ENCODE measurements at regions not wholly inside any gene's neighbourhood (a gene's known extent, or its start where the extent isn't known, plus 50 kb on each side); places are given as distances from the start of the nearest gene placed in this dataset.
"Not testable (repeated sequence)": the region's sequence is repeated elsewhere in the genome, so short reads cannot be mapped to it uniquely, and the experiment has no call there.

DNA sequence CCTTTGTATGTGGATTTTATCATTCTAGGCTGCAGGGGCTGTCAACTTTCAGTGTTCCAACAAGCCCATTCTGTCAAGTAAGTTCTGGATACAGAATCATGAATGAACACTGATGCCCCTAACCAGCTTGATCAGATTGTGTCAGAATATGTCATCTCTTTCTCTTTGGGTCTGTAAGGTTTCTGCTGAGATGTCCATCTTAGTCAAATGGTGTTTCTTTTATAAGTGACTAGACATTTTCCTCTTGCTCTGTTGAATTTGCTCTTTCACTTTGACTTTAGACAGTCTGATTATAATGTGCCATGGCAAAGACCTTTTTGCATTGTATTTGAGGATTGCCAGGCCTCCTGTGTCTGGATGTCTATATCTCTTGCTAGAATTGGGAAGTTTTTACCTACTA lies 660.9 kb upstream of the CBLB start:
- DNase-seq (ENCODE audit: low read depth, low spot score): no peak

DNA sequence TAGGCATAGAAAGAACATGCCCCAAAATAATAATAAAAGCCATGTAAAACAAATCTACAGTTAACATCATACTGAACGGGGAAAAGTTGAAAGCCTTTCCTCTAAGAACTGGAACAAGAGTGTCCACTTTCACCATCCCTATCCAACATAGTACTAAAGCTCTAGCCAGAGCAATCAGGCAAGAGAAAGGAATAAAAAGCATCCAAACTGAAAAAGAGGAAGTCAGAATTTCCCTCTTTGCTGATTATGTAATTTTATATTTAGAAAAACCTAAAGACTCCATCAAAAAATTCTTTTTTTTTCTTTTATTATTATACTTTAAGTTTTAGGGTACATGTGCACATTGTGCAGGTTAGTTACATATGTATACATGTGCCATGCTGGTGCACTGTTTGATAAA lies 661.6 kb upstream of the CBLB start:
- DNase-seq (ENCODE audit: low read depth, low spot score): no peak

DNA sequence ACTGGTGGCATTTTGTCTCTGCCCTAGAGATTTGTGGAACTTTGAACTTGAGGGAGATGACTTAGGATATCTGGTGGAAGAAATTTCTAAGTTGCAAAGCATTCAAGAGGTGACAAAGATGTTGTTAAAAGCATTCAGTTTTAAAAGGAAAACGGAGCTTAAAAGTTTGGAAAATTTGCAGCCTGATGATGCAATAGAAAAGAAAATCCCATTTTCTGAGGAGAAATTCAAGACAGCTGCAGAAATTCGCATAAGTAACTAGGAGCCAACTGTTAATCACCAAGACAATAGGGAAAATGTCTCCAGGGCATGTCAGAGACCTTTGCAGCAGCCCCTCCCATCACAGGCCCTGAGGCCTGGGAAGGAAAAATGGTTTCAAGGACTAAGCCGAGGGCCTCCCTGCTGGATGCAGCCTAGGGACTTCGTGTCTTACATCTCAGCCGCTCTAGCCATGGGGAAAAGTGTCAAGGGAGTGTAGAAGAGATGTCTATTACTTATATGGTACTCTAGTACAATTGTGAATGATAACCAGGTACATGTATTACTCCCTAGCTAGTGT lies 663.0 kb upstream of the CBLB start:
- not testable (repeated sequence) for DNase-seq (ENCODE audit: low read depth, low spot score)

GRCh38 chr3:106533093-106533787 lies 664.4 kb upstream of the CBLB start:
- no peak for DNase-seq (ENCODE audit: low read depth, low spot score)

DNA sequence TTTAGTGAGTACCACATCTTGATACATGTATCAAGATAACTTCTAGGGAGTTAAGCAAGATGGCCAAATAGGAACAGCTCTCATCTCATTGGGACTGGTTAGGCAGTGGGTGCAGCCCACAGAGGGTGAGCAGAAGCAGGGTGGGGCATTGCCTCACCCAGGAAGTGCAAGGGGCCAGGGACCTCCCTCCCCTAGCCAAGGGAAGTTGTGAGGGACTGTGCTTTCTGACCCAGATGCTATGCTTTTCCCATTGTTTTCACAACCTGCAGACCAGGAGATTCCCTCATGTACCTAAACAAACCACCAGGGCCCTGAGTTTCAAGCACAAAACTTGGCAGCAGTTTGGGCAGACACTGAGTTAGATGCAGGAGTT lies 665.0 kb upstream of the CBLB start:
- DNase-seq (ENCODE audit: low read depth, low spot score): no peak

DNA sequence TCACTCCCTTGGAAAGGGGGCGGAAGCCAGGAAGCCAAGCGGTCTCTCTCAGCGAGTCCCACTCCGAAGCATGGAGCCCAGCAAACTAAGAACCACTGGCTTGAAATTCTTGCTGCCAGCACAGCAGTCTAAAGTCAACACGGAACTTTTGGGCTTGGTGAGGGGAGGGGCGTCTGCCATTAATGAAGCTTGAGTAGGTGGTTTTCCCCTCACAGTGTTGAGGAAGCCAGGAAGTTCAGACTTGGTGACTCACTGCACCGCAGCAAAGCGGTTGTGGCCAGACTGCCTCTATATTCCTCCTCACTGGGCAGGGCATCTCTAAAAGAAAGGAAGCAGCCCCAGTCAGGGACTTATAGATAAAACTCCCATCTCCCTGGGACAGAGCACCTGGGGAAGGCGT lies 665.4 kb upstream of the CBLB start:
- no peak for DNase-seq (ENCODE audit: low read depth, low spot score)

GRCh38 chr3:106540743-106541142 lies 671.9 kb upstream of the CBLB start:
- no peak for DNase-seq (ENCODE audit: low read depth, low spot score)

DNA sequence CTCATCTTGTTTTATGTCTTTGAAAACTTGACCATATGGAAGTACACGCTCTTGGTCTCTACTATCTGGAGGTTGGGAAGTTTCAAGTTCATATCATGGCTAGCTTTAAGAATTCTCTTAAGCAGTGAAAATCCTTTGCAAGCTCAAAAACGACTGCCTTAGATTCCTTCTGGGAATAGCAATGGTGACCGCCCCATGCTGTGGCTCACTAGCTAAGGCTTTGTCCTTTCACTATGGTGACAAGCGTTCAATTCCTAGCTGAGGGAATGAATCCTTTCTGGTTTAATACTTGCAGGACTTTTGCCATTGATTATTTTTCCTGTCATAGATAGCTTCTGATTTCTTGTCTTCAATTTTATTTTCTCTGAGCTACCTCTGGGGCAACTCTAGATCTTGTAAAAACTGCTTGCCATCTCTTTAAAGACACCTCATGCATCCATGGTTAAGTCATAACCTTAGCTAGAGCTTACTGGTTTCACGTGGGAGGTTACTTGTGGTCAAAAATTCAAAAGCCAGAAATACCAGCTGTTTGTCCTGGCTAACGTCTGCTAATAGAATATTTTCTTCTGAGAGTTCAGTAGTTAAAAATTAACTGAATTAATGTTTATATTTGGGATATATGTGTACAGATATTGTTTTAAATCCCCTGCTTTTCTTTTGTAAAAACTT lies 673.4 kb upstream of the CBLB start:
- no peak for DNase-seq (ENCODE audit: low read depth, low spot score)

DNA sequence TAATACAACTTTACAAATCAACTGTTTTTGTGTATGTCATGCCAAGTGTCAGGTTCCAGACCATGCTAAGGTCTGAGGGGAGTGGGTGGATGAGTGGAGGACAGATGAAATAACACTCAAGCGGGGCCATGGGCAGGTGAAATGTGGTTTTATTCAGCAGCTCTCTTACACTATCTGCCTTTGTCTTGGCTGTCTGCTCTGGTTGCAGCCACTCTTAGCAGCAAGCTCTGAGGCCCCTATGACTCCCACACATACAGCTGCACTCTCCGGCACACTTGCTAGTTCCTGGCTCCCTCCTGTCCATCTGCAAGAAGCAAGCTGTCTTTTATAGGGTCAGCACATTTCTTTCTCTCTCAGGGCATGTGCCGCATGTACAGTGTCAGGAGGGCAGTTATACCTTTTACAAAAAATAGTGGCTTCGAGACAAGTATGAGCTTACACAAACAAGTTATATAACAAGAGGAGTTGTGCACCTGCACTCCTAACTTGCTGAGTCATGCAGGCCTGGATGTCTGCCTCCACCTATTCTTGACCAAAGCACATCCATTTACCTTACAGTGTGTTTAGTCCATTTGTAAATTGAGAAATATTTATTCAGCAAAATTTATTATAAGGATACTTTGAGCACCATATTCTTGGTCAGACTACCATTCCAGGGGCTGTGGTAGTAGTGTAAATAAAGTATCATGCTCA lies 683.7 kb upstream of the CBLB start:
- DNase-seq (ENCODE audit: low read depth, low spot score): no peak

- DNase-seq (ENCODE audit: low read depth, low spot score): no peak
These were observed 691.7 kb upstream of the CBLB start for GRCh38 chr3:106560451-106560966.

GRCh38 chr3:106566277-106566676 lies 697.5 kb upstream of the CBLB start:
- DNase-seq (ENCODE audit: low read depth, low spot score): no peak

DNA sequence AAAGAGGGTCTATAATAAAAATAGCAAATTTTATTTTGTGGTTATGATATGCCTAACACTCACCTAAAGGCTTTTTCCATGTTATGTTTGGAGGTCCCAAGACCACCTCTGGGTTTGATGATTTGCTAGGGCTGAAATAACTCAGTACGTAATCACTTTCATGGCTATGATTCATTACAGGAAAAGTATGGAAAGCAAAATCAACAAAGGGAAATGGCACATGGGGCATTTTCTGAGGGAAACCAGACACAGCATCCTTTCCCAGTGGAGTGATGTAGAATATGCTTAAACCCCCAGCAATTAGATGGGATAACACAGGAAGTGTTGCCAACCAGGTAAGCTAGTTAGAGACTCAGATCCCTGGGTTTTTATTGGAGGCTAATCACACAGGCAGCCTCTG lies 701.6 kb upstream of the CBLB start:
- DNase-seq (ENCODE audit: low read depth, low spot score): no peak

- DNase-seq (ENCODE audit: low read depth, low spot score): no peak
These were observed 704.8 kb upstream of the CBLB start for GRCh38 chr3:106573605-106574004.

- DNase-seq (ENCODE audit: low read depth, low spot score): no peak
These were observed 706.2 kb upstream of the CBLB start for GRCh38 chr3:106575029-106575428.

- DNase-seq (ENCODE audit: low read depth, low spot score): no peak
These were observed 708.4 kb upstream of the CBLB start for GRCh38 chr3:106577241-106577640.

DNA sequence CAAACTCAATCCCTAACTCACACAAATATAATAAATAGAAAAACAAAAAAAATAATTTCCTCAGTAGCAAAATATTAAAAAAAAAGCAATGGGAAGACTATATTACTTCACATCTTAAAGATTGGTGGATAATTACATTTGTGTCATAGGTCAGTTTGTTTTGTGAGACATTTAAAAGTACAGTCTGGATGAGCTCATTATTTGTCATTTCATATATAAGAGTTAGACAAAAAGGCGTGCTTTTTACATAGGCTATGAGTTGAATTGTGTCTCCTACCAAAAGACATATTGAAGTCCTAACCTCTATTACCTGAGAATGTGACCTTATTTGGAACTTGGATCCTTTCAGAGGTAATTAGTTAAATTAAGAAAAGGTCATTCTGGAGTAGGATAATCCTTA lies 710.1 kb upstream of the CBLB start:
- DNase-seq (ENCODE audit: low read depth, low spot score): no peak

- DNase-seq (ENCODE audit: low read depth, low spot score): no peak
These were observed 713.3 kb upstream of the CBLB start for GRCh38 chr3:106582151-106582550.

- DNase-seq (ENCODE audit: low read depth, low spot score): no peak
These were observed 718.7 kb upstream of the CBLB start for GRCh38 chr3:106587551-106587950.

- no peak for DNase-seq (ENCODE audit: low read depth, low spot score)
These were observed 719.9 kb upstream of the CBLB start for GRCh38 chr3:106588739-106589138.

DNA sequence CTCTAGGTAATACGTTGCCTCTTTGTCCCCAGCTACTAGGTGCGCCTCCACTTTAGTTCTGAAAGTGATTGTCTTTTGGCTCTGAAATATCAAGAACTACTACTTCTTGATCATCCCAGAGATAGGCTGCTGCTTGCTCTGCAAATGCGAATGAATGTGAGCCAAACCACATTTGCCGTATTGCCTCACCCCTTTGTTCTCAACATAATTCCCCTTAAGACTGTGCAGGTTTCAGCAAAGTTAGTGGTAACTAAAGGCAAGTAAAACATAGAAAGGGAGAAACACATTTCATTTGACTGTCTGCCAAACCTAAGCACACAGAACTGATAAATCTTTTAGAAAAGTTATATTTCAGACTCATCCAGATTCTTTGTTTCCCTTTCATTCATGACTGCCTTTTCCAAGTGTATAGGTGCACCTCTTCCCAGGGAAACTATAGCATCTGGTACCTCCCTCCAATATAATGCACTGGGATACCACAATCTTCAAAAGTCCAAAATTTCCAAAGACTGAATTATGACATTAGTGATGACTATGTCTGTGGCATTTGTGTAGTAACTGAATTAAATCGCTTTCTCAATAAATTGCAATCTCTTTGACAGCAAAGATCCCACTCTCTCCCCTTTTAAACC lies 720.6 kb upstream of the CBLB start:
- no peak for DNase-seq (ENCODE audit: low read depth, low spot score)

- DNase-seq (ENCODE audit: low read depth, low spot score): no peak
These were observed 721.4 kb upstream of the CBLB start for GRCh38 chr3:106590216-106590615.

GRCh38 chr3:106593381-106593780 lies 724.6 kb upstream of the CBLB start:
- no peak for DNase-seq (ENCODE audit: low read depth, low spot score)

Data from smooth muscle cell of the brain vasculature (primary cell).